ENCODE measurements at regions not wholly inside any gene's neighbourhood (a gene's known extent, or its start where the extent isn't known, plus 50 kb on each side); places are given as distances from the start of the nearest gene placed in this dataset.

DNA sequence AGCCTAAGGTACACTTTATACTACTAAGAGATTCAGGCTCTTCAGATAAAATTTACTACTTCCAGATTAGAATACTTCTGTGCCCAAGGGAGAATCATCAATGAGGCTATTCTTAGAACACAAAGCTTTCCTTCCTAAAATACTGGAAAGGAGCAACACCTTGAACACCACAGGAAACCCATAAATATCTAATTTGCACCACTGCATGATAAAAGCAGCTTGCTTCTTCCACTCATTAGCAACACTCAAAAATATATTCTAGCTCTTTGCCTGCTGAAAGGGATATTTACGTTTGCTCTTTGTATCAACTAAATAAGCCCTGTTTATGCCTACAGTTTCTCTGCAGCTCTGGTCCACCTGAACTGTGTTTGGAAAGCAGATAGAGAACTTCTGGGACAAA is 284.3 kb downstream of the RWDD3 start:
- dilution Hi-C loops (cut with MboI; ENCODE audit: extremely low pct_ligation_motif_present, low sequenced_read_pairs) (no loop called here), intact Hi-C loops (cut with micrococcal nuclease) (no loop called here)
- TF ChIP-seq EZH2 (IDR thresholded peaks at IDR 0.05; ENCODE audit: borderline replicate concordance, low read depth, low read length, severe bottlenecking) (no peak), GATA2 (IDR thresholded peaks at IDR 0.05; ENCODE audit: insufficient read depth, insufficient read length, low read depth, low read length) (no peak), POLR2A (IDR thresholded peaks at IDR 0.05; ENCODE audit: low read depth, low read length) (no peak), FOS (IDR thresholded peaks at IDR 0.05; ENCODE audit: borderline replicate concordance, insufficient read depth, low read length) (no peak), POLR2AphosphoS5 (IDR thresholded peaks at IDR 0.05; ENCODE audit: insufficient read depth, low read depth, low read length) (no peak), MYC (IDR thresholded peaks at IDR 0.05; ENCODE audit: low read depth, low read length) (no peak), JUN (IDR thresholded peaks at IDR 0.05; ENCODE audit: borderline replicate concordance, insufficient read depth, insufficient read length, low read depth) (no peak)
- TF ChIP-seq, protein P1, sequence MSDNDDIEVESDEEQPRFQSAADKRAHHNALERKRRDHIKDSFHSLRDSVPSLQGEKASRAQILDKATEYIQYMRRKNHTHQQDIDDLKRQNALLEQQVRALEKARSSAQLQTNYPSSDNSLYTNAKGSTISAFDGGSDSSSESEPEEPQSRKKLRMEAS (IDR thresholded peaks at IDR 0.05; ENCODE audit: insufficient read depth, insufficient read length) = no peak
- TF ChIP-seq, protein P2, sequence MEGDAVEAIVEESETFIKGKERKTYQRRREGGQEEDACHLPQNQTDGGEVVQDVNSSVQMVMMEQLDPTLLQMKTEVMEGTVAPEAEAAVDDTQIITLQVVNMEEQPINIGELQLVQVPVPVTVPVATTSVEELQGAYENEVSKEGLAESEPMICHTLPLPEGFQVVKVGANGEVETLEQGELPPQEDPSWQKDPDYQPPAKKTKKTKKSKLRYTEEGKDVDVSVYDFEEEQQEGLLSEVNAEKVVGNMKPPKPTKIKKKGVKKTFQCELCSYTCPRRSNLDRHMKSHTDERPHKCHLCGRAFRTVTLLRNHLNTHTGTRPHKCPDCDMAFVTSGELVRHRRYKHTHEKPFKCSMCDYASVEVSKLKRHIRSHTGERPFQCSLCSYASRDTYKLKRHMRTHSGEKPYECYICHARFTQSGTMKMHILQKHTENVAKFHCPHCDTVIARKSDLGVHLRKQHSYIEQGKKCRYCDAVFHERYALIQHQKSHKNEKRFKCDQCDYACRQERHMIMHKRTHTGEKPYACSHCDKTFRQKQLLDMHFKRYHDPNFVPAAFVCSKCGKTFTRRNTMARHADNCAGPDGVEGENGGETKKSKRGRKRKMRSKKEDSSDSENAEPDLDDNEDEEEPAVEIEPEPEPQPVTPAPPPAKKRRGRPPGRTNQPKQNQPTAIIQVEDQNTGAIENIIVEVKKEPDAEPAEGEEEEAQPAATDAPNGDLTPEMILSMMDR (IDR thresholded peaks at IDR 0.05; ENCODE audit: extremely low read depth in 1 of 2, insufficient read depth in 1 of 2, low read depth in 1 of 2, low read length in 2 of 2) = no peak
- no peak for FAIRE-seq
- Histone ChIP-seq H4K20me1 (replicated peaks; ENCODE audit: control insufficient read depth, extremely low read depth, insufficient read depth, low read length) (no peaks in the 10 kb centered on the region), H3K4me2 (ENCODE audit: insufficient read depth, low read length) (no peak overlapping the region), H3K4me1 (ENCODE audit: control insufficient read depth, extremely low read depth, insufficient read depth, low read length) (no peaks in the 10 kb centered on the region), H3K4me3 (replicated peaks in 1 of 3; ENCODE audit: insufficient read depth in 1 of 3, low read depth in 1 of 3, low read length in 3 of 3) (no peak overlapping the region), H3K79me2 (ENCODE audit: control insufficient read depth, insufficient read depth, low read length) (no peaks in the 10 kb centered on the region), H3K9me3 (replicated peaks; ENCODE audit: control insufficient read depth, insufficient read depth, low read length) (no peaks in the 10 kb centered on the region), H3K36me3 (ENCODE audit: control insufficient read depth in 2 of 2, extremely low read depth in 1 of 2, insufficient read depth in 2 of 2, low read length in 2 of 2) (no peaks in the 10 kb centered on the region), H3K27me3 (ENCODE audit: control insufficient read depth in 2 of 2, insufficient read depth in 2 of 2, low read length in 2 of 2) (no peaks in the 10 kb centered on the region), H2AFZ (ENCODE audit: low read depth, low read length) (no peak overlapping the region), H3K9me1 (replicated peaks; ENCODE audit: control insufficient read depth, extremely low read depth, insufficient read depth, low read length) (no peaks in the 10 kb centered on the region), H3K27ac (ENCODE audit: insufficient read depth, low read depth, low read length) (no peak overlapping the region), H3K9ac (replicated peaks; ENCODE audit: extremely low read depth, insufficient read depth, low read length) (no peak overlapping the region)
- ChIA-PET POLR2A (no interaction called here), CTCF (no interaction called here)
- DNase-seq (ENCODE audit: low read depth, low spot score) = no peak
- no TSS peak for BruUV-seq (replicated peaks)

Measured in endothelial cell of umbilical vein (primary cell).